Activated CD8-positive, alpha-beta T cell treated with anti-CD3 and anti-CD28 coated beads for 36 hours (primary cell): ENCODE measurements at regions not wholly inside any gene's neighbourhood (a gene's known extent, or its start where the extent isn't known, plus 50 kb on each side); places are given as distances from the start of the nearest gene placed in this dataset.

Experiments
- ATAC-seq: fragments of 200-7000 bp; cut with Tn5 transposase; one replicate; pipeline ENCODE4 v1.10.0; 2021; ENCODE audit warnings: mild to moderate bottlenecking, moderate library complexity
- CTCF ChIA-PET: fragments of 350-600 bp; sonication (Branson Sonifier 250); formaldehyde crosslinking; loops from one replicate; lab custom pipeline; 2021; ENCODE audit warnings: antibody characterized with exemption; lab: Charles Lee
- POLR2A ChIA-PET: fragments of 350-600 bp; sonication (Branson Sonifier 250); formaldehyde crosslinking; loops from one replicate; lab custom pipeline; 2021; ENCODE audit warnings: antibody characterized with exemption; lab: Charles Lee
- DNase-seq: peaks from one replicate; pipeline ENCODE4 v3.0.0-alpha.2; 2020
- H3K27ac Mint-ChIP-seq: one replicate; pipeline ENCODE4 v1.8.0; 2021; ENCODE audit warnings: mild to moderate bottlenecking, mixed read lengths
- H3K27me3 Mint-ChIP-seq: one replicate; pipeline ENCODE4 v1.8.0; 2021; ENCODE audit warnings: mixed read lengths
- H3K36me3 Mint-ChIP-seq: one replicate; pipeline ENCODE4 v1.8.0; 2021; ENCODE audit warnings: low read depth, mixed read lengths
- H3K4me1 Mint-ChIP-seq: one replicate; pipeline ENCODE4 v1.8.0; 2021; ENCODE audit warnings: low read depth, mixed read lengths
- H3K4me3 Mint-ChIP-seq: one replicate; pipeline ENCODE4 v1.8.0; 2021; ENCODE audit warnings: mild to moderate bottlenecking, moderate library complexity, mixed read lengths
- H3K9me3 Mint-ChIP-seq: one replicate; pipeline ENCODE4 v1.8.0; 2021; ENCODE audit warnings: mixed read lengths
- intact Hi-C: fragments of 100-400 bp; cut with micrococcal nuclease; formaldehyde crosslinking; loops from one replicate; pipeline ENCODE4 v1.10.0; 2022
- TF ChIP-seq, protein P1 (sequence below): fragments of 200-600 bp; IDR thresholded peaks from one replicate; pipeline ENCODE4 v1.8.0; 2022; ENCODE audit warnings: antibody characterized with exemption, mild to moderate bottlenecking

DNA sequence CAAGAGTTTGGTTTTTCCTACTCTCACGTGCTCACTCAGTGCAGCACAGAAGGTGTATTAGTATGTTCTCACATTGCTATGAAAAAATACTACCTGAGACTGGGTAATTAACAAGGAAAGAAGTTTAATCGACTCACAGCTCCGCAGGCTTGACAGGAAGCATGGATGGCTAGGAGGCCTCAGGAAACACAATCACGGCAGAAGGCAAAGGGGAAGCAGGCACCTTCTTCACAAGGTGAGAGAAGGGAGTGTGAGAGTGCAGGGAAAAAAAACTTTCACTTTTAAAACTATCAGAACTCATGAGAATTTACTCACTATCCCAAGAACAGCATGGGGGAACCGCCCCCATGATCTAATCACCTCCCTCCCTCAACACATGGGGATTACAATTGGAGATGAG is 185.8 kb upstream of the TMPO start:
- Mint-ChIP-seq H3K4me1 (no peaks in the 10 kb centered on the region), H3K27ac (no peak overlapping the region), H3K9me3 (no peaks in the 10 kb centered on the region), H3K36me3 (no peaks in the 10 kb centered on the region), H3K27me3 (peaks cover 10% of the 10 kb centered on the region), H3K4me3 (no peak overlapping the region)
- ChIA-PET CTCF (no interaction called here), POLR2A (no interaction called here)
- TF ChIP-seq, protein P1, sequence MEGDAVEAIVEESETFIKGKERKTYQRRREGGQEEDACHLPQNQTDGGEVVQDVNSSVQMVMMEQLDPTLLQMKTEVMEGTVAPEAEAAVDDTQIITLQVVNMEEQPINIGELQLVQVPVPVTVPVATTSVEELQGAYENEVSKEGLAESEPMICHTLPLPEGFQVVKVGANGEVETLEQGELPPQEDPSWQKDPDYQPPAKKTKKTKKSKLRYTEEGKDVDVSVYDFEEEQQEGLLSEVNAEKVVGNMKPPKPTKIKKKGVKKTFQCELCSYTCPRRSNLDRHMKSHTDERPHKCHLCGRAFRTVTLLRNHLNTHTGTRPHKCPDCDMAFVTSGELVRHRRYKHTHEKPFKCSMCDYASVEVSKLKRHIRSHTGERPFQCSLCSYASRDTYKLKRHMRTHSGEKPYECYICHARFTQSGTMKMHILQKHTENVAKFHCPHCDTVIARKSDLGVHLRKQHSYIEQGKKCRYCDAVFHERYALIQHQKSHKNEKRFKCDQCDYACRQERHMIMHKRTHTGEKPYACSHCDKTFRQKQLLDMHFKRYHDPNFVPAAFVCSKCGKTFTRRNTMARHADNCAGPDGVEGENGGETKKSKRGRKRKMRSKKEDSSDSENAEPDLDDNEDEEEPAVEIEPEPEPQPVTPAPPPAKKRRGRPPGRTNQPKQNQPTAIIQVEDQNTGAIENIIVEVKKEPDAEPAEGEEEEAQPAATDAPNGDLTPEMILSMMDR: no peak
- DNase-seq (no peak), ATAC-seq (no peak)
- intact Hi-C loops: no loop called here

- ChIA-PET CTCF (no interaction called here), POLR2A (no interaction called here)
- DNase-seq: no peak
- intact Hi-C loops: no loop called here
- Mint-ChIP-seq H3K9me3 (no peaks in the 10 kb centered on the region), H3K27ac (no peak overlapping the region), H3K27me3 (peaks cover 8% of the 10 kb centered on the region), H3K36me3 (no peaks in the 10 kb centered on the region), H3K4me1 (no peaks in the 10 kb centered on the region), H3K4me3 (no peak overlapping the region)
- TF ChIP-seq, protein P1: no peak
- ATAC-seq: no peak
These were observed 182.7 kb upstream of the TMPO start for GRCh38 chr12:98332642-98333041.

DNA sequence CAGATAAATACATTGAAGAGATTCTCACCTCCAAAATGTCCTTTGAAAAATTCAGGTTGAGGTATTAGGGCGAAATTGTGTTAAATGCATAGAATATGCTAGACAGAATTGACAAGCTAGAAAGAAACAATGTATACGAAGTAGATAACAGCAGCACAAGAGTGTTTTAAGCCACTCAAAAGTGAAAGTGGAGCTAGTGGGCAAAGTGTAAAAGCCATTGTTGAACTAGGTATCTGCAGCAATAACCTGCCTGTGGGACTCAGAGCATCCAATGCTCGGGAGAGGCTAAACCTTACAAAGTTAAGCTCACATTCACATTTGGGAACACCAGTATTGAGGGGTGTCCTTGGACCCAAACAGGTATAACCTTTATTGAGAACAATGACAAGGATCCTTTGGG is 180.6 kb upstream of the TMPO start:
- DNase-seq (no peak), ATAC-seq (no peak)
- TF ChIP-seq, protein P1: no peak
- ChIA-PET POLR2A (no interaction called here), CTCF (no interaction called here)
- no peak overlapping the region for H3K27ac Mint-ChIP-seq
- H3K9me3 Mint-ChIP-seq: no peaks in the 10 kb centered on the region
- no peaks in the 10 kb centered on the region for H3K36me3 Mint-ChIP-seq
- intact Hi-C loops: no loop called here
- peaks cover 7% of the 10 kb centered on the region for H3K27me3 Mint-ChIP-seq
- no peaks in the 10 kb centered on the region for H3K4me1 Mint-ChIP-seq
- H3K4me3 Mint-ChIP-seq: no peak overlapping the region

DNA sequence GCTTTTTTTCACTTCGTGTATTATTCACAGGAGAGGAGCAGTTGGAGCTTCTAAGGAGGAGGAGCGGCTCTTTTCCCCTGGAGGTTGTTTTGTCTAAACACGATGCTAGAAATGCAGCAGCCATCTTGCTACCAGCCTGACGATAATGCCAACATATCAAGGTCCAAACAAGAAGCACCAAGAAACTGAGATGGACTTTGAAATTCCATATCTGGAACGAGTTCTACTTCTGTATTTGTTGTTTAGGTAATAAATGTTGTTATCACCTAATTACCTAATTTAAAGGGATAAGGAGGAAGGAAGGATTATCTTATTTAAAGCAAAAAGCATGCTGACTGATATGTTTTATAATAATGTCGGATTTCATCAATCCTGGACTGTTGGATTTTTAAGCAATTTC is 174.4 kb upstream of the TMPO start:
- Mint-ChIP-seq H3K4me3 (no peak overlapping the region), H3K27ac (no peak overlapping the region), H3K9me3 (no peaks in the 10 kb centered on the region), H3K36me3 (no peaks in the 10 kb centered on the region), H3K27me3 (peaks cover 10% of the 10 kb centered on the region), H3K4me1 (no peaks in the 10 kb centered on the region)
- CTCF ChIA-PET: no interaction called here
- POLR2A ChIA-PET: no interaction called here
- DNase-seq: no peak
- TF ChIP-seq, protein P1: no peak
- intact Hi-C loops: no loop called here
- no peak for ATAC-seq

DNA sequence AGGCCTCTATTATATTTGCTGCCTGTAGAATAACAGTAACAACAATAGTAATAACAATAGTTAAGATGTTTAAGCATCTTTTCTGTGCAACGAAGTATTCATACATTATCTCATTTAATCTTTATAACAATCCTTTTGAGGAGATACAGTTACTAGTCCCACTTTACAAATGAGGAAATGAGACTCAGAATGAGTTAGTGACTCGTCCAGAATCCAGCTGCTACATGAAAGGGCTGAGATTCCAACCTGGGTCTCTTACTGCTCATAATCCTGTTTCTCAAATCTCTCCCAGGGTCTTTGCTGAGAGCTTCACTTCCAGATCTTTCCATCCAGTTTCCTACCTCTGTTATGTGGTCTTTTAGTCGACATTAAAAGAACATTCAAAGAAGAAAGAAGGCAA is 173.7 kb upstream of the TMPO start:
- Mint-ChIP-seq H3K27me3 (peaks cover 10% of the 10 kb centered on the region), H3K36me3 (no peaks in the 10 kb centered on the region), H3K4me1 (no peaks in the 10 kb centered on the region), H3K4me3 (no peak overlapping the region), H3K9me3 (no peaks in the 10 kb centered on the region), H3K27ac (no peak overlapping the region)
- ChIA-PET CTCF (no interaction called here), POLR2A (no interaction called here)
- TF ChIP-seq, protein P1: no peak
- ATAC-seq (no peak), DNase-seq (no peak)
- intact Hi-C loops: no loop called here
